SHP77 (cell line): ENCODE measurements at regions not wholly inside any gene's neighbourhood (a gene's known extent, or its start where the extent isn't known, plus 50 kb on each side); places are given as distances from the start of the nearest gene placed in this dataset.
"Not testable (repeated sequence)": the region's sequence is repeated elsewhere in the genome, so short reads cannot be mapped to it uniquely, and the experiment has no call there.

ENCODE experiments used
- DNase-seq, 2 experiments: peaks; one replicate each; lab custom pipeline; 2025; lab: John Stamatoyannopoulos, UW

- DNase-seq, result no peak
These were observed 50.2 kb upstream of the TP53I11 start for GRCh38 chr11:45000918-45001317.

DNA sequence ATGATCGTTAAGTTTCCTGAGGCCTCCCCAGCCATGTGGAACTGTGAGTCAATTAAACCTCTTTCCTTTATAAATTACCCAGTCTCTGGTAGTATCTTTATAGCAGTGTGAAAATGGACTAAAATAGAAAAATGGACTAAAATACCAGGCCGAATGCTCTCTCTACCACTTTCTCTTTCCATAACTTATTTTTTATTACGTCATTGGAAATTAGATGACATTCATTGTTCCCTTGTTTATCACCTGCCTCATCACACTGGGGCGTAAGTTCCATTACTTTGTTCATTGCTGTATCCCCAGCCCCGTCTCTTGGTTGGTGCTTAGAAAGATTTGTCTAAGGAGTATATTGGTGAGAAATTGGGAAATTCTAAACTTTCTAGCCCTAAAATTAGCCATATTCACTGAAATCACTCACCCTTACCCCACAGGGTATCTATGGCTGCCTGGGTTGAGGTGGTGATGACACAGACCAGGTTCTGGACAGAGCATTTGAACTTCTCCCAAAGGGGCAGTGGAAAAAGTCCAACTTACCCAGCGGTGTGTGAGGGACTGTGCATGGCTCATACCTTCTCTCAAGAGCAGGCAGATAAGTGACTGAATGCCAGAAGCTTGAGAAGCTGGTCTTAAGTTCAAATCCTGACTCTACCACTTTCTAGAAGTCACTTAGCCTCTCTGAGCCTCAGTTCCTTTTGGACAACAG lies 50.9 kb upstream of the TP53I11 start:
- no peak for DNase-seq

DNA sequence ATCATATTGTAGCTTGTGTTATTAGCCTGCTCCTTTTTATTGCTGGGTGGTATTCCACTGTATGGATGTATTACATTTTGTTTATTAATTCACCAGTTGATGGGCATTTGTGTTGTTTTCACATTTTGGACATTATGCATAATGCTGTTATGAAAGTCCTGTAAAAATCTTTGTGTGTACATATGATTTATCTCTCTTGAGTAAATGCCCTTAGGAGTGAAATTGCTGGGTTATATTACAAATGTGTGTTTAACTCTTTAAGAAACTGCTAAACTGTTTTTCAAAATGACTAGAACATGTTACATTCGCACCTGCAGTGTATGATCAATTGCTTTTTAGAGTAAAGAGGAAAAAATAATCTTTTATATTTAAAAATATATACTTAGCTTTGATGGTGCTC lies 54.4 kb upstream of the TP53I11 start:
- no peak for DNase-seq

GRCh38 chr11:45007011-45007410 lies 56.3 kb upstream of the TP53I11 start:
- DNase-seq, result no peak

GRCh38 chr11:45015983-45016382 lies 65.3 kb upstream of the TP53I11 start:
- DNase-seq, result not testable (repeated sequence)

DNA sequence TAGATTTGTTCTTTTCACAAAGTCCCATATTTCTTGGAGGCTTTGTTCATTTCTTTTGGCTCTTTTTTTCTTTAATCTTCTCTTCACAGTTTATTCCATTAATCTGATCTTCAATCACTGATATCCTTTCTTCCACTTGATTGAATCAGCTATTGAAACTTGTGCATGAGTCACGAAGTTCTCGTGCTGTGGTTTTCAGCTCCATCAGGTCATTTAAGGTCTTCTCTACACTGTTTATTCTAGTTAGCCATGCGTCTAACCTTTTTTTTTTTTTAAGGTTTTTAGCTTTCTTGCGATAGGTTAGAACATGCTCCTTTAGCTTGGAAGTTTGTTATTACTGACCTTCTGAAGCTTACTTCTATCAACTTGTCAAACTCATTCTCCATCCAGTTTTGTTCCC lies 65.8 kb upstream of the TP53I11 start:
- DNase-seq, result not testable (repeated sequence)

- DNase-seq, result no peak
These were observed 66.6 kb upstream of the TP53I11 start for GRCh38 chr11:45017329-45017728.

DNA sequence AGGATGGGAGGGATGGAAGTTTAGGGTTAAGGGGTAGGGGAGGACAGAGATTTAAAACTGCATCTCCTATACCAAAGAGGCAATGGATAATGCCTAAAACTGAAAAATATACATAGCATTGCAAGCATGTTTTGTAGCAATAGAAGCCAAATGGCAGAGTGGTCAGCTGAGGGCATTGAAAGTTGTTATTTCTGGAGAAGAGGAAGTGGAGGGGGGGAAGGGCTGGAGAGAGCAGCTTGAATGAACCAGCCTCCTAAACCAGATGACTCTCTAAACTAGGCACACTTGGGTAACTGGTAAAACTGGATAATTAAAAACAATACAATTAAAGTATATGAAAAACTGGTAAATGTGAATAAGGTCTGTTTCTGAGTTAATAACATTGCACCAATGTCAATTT lies 70.3 kb upstream of the TP53I11 start:
- no peak for DNase-seq

GRCh38 chr11:45021692-45022141 lies 71.0 kb upstream of the TP53I11 start:
- no peak for DNase-seq

DNA sequence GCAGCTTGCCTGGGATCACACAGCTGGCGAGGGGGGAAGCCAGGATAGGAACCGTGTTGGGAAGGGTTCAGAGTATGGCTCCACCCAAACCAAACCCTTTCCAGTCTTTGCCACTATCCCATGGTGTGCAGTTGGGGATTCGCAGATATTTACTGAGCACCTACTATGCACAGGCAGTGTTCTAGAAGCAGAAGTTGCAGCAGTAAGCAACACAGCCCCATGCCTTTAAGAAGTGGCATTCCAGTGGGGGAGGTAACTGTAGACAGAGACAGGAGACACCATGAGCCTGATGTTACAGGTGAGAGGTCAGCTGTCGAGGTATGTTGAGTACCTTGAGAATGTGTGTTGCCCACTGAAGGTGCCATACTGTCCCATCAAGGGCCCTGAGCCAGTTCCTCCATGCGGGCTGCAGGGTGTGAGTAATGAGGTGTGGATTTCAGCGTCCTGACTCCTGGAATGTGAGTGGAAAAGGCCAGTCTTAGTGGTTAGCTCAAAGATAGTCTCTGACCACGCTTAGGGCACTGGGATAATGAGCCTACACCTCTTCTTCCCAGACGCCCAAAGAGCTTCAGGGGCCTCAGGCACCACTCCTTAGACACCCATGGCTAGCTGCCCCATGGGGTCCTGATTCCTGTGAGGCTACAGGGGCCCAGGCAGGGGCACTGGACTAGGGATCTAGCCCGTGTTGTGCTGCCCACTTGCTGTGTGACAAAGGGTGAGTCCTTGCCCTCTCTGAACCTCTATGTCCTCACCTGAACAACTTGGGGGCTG lies 71.8 kb upstream of the TP53I11 start:
- DNase-seq, result no peak

DNA sequence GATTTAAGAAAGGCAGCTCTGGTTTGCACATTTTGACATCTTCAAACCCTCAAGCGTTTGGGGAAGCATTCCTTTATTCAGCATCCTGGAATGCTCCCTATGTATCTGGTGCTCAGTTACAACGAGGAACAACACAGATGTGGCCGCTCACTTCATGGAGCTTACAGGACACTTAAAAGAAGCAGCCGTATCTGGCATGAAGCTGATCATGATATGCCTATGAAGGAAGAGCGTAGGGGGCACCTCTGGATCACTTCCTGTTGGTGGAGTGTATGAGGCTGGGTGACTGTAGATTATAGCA lies 72.3 kb upstream of the TP53I11 start:
- DNase-seq, result no peak

DNA sequence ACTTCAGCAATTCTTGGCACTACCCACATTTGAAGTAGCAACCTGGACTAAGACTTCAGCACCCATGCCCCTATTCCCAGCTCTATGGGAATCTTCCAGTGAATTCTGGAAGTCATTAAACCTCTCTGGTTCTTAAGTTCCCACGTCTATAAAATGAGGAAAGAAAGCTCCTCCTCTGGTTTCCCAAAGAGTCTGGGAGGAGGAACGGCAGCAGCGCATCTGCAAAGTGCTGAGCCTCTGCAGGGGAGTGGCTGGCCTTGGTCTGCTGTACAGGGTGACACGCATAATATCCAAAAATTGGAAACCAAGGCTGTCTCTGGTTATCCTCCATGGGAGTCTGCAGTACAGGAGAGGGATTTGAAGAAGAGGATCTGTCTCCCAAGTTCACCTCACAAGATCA lies 73.6 kb upstream of the TP53I11 start:
- DNase-seq, result no peak

GRCh38 chr11:45024846-45025588 lies 74.3 kb upstream of the TP53I11 start:
- DNase-seq, result no peak

DNA sequence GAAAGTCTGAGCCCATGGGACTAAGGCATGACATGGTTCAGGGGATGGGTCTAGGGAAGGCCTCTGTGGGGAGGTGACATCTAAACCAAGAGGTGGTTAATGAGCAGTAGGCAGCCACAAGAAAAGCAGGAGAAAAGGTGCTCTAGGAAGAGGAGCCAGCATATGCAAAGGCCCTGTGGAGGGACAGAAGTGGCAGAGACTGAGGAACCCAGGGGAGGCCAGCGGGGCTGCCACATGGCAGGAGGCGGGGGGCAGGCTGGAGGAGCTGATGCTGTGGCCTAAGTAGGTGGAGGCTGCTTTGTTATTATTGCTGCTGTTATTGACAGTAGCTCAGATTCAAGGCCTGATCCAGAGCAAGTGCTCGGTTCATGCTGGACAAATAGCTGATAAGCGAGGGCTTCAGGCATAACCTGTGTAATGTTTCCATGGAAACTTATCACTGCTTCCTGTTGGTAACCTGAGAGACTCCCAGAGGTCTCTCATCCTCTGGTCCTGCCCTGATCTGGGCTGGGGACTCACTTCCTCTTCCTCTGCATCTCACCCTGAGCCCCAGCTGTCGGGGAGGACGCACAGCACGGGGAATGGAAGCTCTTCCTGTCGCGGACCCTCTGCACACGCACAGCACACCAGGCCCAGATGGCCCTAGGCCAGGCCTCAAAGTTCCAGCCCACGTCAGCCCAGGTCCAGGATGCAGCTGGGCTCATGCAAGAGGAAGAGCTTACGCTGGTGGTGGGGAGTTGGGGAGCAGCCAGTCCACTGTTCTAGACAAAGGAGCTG lies 75.2 kb upstream of the TP53I11 start:
- peak; percentile 24 to 50 for DNase-seq

GRCh38 chr11:45026835-45027234 lies 76.2 kb upstream of the TP53I11 start:
- no peak for DNase-seq

DNA sequence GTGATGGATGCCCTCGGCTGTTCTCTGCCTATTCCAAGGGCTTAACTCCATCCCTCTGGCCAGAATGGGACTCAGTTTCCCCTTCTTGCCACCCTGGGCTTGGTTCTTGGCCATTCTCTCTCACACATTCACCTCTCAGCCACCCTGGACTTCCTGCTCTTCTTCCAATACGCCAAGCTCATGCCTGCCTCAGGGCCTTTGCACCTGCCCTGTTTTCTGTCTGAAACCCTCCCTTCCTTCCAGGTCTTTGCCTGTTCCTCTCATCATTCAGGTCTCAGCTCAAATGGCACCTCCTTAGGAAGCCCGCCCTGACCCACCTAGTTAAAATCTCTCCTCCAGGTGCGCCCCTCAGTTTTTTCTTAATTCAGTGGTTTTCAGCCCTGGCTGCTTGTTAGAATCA lies 76.6 kb upstream of the TP53I11 start:
- no peak for DNase-seq

- no peak for DNase-seq
These were observed 78.4 kb upstream of the TP53I11 start for GRCh38 chr11:45028911-45029682.

GRCh38 chr11:45030778-45031177 lies 80.1 kb upstream of the TP53I11 start:
- DNase-seq, result no peak

DNA sequence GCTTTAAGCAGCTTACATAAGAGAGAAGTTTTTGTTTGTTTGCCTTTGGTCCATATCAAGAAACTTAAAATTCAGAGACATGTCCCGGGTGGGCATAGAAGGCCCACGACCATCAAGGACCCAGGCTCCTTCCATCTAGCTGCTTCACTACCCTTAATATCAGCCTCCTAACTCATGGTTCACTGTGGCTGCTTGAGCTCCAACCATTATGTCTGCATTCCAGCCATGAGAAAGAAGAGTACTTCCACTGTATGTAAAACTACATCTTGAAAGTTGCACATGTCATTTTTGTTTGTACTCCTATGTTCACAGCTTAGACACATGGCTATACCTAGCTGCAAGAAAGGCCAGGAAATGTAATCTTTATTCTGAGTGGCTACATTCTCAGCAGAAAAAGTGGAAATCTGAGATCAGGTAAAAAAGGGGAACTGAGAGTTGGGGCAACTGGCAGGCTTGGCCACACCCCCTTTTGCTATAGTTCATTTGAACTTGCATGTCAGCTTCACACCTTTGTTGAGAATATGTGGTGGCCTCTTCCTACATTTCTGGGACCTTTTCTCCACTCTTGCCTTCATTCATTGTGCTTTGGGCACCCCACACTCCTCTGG lies 81.3 kb upstream of the TP53I11 start:
- no peak for DNase-seq

DNA sequence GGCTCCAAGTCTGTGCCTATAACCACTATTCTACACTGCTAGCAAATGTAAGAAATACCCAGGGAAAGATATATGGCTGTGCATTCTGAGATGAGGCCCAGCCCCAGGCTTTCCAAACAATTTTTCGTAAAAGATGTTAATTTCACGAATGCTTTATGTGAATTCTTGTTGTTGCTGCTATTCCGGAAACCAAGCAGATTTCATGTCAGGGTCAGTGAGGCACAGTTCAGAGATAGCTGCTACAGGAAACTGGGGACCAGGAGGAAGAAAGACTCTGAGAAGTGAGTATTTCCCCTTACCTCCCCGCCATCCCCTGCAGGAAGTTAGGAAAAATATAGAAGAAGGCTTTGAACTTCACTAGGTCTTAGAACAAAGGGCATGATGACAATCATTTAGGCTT lies 84.7 kb upstream of the TP53I11 start:
- no peak for DNase-seq

DNA sequence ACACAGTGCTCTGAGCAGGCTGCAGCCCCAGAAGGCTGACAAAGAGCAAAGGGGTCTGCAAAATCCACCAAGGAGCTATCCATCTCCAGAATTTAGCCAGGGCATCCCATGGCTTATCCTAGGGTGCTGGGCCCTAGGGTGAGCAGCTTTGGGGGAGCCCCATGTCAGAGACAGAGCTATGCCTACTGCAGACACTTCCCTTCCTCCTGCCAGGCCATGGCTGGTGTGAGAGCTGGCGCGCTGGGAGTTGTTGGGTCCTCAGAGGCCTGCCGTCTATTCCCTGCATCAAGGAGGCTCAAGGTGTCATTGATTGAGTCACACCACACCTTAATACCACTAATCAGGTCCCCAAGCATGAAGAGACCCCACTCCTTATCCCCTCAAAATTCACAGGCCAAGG lies 85.3 kb upstream of the TP53I11 start:
- no peak for DNase-seq
